ENCODE measurements at regions not wholly inside any gene's neighbourhood (a gene's known extent, or its start where the extent isn't known, plus 50 kb on each side); places are given as distances from the start of the nearest gene placed in this dataset.

- TF ChIP-seq CTCF (IDR thresholded peaks at IDR 0.05; ENCODE audit: insufficient read depth, low read depth, low read length) (no peak), EZH2 (IDR thresholded peaks at IDR 0.05; ENCODE audit: insufficient read depth, low read length) (no peak)
These were observed 101.8 kb upstream of the PIK3C3 start for GRCh38 chr18:41853280-41853679.
